GM19035 (cell line): ENCODE measurements at regions not wholly inside any gene's neighbourhood (a gene's known extent, or its start where the extent isn't known, plus 50 kb on each side); places are given as distances from the start of the nearest gene placed in this dataset.

Experiments
- ATAC-seq: cut with Tn5 transposase; IDR thresholded peaks from one replicate; pipeline ENCODE4 v1.9.1; 2021; ENCODE audit not compliant: unreplicated experiment

DNA sequence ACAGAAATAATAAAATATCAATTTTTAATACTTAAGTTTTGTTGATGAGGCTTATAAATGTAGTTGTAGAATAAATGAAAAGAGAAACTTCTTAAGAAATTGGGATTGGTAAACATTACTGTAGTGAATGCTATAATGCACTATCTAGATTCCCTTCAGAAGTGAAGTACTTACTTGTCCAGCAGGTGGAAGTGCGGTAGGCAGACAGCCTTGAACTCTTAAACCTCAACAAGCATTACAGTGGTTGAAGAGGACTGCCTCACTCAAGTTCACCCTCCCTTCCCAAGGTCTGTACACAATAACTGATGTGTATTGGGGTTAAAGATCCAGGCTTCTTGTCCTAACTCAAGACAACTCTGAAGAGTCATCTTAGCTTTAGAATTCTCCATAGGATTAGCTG is 931.0 kb upstream of the LRRTM1 start:
- ATAC-seq: no peak

DNA sequence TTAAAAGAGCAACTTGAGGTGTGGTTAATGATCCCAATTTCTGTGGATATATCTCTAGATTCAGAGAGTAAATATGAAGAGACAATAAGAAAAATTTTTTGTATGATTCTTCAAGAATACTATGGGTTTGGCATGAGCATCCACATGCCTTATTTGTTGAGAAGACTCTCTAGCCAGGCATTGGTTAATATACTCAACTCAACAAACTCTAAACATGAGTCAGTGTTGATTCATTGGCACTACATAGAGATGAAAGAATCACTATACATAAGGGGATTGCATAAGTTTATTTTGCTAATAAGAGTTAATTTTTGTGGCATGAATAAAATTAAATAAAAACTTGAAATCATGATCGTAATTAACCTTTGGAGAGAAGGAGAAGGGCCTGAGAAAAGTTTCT is 930.2 kb upstream of the LRRTM1 start:
- no peak for ATAC-seq

DNA sequence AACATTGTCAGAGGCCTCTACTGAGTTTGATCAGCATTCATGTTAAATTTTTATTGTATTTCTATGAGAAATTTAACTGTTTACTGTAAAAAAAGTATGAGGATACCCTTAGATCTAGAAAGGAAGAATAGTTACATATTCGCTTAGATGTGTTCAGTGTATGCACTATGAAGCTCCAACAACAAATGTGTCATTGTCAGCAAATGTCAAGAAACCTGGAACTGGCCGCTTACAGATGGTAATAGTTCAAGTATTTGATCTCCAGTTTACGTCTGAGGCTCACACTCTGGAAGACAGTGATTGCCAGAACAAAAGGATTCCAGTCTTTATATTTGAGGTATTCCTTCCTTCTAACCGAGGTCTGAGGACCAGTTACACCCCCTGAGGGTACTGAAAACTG is 921.2 kb upstream of the LRRTM1 start:
- no peak for ATAC-seq

DNA sequence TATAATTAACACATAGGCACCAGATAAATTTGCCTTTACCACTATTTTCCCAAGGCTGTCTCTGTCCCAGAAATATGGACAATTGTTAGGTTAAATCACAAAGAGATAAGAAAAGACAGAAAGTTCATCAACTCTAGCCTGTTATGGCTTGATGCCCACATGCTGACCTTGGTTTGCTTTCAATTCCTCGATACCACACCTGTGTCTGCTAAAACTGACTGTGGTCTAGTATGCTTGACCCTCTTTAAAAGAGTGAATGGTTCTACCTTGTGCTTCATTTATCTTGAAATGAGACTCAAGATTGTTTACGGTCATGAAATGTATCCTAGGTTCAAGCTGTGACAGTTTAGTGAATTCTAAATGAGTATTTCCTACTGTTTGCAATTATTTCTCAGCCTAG is 909.0 kb upstream of the LRRTM1 start:
- no peak for ATAC-seq

DNA sequence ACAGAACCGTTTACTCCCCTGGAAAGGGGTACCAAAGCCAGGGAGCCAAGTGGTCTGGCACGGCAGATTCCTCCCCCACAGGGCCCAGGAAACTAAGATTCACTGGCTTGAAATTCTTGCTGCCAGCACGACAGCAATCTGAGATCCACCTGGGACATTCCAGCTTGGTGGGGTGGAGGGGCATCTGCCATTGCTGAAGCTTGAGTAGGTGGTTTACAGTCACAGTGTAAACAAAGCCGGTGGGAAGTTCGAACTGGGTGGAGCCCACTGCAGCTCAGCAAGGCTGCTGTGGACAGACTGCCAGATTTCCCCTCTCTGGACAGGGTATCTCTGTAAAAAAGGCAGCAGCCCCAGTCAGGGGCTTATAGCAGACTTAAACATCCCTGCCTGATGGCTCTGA is 901.7 kb upstream of the LRRTM1 start:
- no peak for ATAC-seq

DNA sequence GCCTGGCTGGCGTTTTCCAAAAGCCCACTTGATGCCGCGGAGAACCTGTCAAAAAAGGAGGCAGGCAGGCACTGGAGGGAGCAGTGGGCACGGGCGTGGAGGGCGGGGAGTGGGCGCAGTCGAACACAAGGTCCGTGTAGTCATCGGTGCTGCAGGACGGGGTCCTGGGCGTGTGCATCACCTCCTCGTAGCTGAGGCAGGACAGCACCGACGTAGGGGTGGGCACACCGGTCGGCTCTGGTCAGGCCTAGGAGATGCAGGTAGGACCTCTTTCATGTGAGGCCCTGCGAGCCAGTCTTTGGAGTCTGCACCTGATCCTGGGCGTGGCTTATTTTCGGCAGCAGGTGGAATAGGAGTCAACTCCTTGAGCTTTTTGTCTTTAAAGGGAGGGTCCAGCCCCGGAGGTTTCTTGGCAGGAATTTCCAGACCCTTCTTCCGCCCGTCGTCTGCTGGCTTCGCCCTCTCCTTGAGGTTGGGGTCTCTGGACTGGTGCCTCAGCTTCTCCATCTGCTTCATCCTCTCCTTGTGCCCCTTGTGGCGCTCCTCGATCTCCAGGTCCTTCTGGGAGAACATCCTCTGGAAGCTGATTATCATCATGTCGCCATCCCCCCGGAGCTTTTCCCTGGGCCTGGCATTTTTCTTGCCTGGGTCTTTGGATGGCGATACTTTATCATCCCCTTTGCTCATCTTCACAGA is 892.5 kb upstream of the LRRTM1 start:
- no peak for ATAC-seq

DNA sequence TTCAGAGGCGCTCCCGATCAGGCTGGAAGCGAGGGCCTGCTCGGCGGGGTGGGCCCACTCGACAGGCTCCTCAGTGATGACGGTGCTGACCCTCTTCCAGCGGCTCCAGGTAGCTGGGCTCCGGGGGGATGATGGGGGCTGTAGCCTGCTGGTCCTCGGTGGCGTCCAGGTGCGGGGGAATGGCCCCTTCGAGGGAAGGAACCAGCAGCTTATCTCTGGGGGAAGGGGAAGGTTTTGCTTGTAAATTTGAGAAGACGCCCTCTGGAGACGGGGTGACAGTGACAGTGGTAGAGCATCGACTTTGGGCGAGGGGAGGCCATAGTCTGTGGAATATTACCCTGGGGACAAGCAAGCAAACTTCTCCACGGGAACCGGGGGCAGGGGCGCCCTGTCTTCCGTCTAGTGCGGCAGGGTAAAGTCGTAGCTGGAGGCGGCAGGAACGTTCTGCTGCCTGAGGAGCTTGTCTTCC is 891.9 kb upstream of the LRRTM1 start:
- no peak for ATAC-seq

DNA sequence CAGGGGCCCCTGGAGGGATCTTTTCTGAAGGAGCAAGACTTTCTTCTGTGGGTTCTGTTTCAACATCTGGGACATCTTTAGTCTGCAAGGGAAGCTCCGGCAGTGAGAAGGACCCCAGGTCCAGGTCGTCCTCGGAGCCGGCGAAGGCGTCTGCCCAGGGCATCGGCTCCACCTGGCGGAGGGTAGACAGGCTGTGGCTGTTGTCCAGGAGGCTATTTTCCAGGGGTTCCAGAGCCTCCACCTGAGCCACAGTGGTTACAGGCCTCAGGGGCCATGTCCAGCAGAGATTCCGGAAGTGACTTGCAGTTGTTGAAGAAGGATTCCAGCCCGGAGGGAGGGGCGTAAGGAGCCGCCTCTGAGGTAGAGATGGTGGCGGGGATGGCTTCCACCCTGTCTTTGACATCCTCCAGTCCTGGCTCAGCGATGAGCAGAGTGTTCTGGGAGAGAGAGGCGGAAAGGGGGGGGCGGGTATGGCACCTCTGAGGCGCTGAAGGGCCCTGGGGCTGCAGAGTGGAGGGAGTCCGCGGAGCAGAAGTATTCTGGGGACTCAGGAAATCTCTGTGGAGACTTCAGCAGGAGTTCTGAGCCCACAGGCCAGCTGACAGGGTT is 891.3 kb upstream of the LRRTM1 start:
- no peak for ATAC-seq

DNA sequence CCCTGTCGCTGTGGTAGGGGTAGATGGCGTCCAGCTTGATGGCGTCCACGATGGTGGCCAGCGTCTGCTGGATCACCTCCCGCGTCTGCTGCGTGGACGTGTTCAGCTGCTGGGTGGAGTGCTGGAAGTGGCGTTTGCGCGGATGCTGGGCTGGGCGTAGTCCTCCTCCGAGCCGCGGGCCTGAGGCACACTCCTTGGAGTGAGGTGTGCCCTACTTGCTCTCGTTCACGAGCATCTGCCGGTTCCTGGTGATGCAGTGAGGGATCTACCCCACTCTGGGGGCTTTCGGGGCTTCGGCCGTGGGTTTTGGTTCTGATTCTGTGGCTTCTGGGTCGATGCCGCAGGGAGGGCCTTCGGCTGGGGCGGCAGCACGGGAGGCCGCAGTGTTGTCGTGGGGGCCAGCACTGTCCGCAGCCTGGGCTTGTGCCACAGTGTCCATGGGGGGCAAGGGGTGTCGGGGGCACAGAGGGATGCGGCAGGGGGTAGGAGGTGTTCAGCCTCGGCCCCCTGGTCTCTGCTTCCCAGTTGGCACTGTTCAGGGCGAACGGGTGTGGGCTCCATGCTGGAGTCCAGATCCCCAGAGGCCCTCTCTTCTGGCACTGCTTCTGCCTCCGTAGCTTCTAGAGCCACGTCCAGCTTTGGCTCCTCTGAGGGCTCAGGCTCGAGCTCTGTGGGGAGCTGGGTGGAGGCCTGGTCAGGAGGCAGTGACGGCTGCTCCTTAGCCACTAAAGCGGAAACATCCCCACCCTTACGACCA is 890.6 kb upstream of the LRRTM1 start:
- ATAC-seq: no peak

DNA sequence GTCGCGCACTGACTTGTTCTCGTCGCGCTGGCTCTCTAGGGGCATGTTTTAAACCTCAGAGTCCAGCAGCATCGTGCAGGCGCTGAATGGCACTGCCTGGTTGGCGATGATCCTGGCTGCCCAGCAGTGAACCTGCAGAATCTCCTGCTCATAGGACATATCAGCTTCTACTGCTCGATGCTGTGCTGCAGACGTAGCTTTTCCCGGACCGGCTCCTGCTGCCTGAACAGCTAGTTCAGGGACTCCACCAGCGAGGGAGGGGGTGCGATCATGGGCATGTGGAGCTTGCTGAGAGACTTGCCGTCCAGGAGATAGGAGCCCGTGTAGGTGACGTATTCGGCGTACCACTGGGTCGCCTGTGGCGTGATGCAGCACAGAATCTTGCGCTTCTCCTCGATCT is 890.0 kb upstream of the LRRTM1 start:
- no peak for ATAC-seq

DNA sequence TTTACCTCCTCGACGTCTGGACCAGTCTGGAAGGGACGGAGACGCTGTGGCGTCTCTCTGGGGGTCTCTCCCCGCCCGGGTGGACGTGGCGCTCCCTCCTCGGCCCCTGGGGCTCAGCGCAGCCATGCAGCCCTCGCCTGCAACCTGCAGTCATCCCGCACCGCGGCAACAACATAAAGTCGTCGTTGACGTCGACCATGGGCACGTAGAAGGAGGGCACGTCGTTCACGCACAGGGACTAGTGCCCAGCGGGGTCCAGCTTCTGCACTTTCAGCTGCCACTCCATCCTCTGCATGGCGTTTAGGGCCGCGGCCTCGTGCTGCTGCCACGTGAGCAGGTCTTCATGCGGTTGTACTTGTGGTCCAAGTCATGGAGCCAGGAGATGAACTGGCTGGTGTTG is 889.6 kb upstream of the LRRTM1 start:
- no peak for ATAC-seq

DNA sequence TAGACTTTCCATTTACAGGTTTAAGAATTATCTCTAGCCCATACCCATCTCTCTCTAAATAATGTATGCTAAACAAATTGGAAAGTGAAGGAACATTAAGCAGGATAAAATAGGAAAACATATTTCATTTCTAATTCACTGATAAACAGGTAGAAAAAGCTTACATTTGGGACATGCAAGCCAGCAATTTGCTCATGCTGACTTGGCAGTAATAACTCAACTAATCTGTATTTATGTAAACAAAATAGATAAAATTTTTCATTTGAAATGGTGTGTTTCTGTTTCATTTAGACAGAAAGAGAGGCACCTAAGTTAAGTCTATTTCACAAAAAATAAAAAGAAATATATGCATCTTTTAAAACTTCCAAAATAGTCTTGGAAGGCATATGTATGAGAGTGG is 877.3 kb upstream of the LRRTM1 start:
- ATAC-seq: no peak

DNA sequence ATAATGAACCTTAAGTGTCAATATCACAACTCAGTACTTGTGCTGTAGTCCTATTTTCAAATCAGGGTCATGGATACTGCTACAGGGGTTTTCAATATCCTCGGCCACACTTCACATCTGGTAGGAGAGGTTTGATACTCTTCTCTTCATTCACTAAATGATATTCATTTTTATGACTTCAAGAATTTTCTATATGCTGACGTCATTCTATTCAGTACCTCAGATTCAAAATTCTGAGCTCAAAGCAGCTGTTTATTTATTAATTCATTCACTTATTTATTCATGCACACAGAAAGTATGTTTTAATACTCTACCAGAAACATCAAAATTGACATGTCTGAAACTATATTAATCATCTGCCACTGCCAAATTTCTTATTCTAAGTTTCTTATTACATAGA is 866.9 kb upstream of the LRRTM1 start:
- no peak for ATAC-seq

DNA sequence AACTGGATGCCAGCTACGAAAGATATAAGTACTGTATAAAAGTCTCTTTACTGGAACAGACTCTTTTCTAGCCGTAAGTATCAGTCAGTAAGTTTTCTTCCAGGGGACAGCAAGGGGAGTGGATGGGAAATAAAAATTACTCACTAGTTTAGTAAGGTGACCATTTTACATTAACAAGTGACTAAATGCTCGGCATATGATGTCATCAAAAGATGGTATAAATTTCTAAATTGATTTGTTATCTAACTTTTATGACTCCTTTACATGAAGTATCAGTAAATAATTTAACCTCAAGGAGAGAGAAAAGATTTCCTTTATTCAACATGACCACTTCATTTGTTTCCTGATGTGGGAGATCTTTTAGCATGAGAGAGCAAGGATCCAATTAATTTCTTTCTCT is 859.0 kb upstream of the LRRTM1 start:
- ATAC-seq: no peak

DNA sequence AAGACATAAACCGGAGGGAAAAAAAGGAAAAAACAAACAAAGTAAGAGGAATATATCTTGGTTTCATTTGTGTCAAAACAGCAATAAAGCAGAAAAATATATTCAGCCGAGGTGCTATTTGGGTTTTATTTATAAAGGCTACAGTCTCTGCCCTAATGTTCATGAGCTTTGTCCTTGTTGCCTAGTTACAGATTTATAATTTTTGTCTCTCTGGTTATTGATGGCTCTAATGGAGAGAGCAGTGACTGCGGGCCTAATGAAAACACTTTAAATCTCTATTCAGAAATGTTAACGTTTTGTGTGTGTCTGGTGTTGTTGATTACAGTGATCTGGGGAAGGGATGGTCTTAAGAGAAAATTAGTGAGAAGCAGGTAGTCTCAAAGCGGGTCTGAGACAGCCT is 854.0 kb upstream of the LRRTM1 start:
- no peak for ATAC-seq

DNA sequence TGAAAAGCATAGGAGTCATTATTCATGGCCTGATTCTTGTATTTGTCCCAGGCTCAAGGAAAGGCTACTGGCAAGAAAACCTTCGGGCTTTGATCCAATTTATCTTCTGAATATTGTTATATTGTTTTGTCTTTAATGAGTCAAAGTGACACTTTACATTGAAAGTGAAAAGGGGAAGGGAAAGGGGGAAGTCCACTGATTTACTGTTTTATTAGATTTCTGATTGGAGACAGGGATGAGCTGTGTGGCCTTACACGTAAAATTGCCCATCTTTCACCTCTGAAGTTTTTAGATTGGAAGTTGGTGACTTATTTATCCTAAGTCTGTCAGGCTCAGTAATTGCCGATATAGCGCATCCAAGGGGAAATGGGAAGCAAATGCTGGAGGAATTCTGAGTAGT is 843.8 kb upstream of the LRRTM1 start:
- no peak for ATAC-seq

DNA sequence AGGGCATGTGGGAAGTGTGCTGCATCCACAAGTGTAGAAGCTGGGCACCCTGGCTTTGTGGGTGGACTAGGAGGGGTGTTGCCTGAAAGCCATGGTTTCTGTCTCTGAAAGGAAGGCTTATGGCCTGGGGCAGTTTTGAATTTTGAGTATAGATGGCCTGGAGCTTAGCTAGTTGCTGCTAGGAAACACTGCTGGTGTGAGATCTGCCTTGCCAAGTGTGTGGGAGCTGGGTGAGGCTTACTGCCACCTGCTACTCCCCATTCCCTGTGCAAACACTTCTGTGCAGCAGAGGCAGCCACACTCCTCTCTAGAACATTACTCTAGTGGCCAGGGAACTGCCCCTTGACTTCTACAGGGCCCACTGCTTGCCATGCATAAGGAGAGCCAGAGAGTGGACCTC is 831.7 kb upstream of the LRRTM1 start:
- ATAC-seq: no peak

DNA sequence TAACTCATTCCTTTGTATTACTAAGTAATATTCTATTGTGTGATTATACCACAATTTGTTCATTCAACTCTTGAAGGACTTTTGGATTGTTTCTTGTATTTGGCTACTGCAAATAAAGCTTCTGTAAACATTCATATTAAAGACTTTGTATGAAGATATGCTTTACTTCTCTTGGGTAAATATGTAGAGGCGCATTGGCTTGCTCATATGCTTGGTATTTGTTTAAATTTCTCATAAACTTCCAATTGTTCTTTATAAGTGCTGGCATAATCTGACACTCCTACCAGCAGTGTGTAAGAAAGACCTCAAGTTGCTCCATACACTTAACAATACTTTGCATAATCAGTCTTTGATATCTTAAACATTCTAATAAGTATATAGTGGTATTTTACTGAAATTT is 792.8 kb upstream of the LRRTM1 start:
- ATAC-seq: no peak

DNA sequence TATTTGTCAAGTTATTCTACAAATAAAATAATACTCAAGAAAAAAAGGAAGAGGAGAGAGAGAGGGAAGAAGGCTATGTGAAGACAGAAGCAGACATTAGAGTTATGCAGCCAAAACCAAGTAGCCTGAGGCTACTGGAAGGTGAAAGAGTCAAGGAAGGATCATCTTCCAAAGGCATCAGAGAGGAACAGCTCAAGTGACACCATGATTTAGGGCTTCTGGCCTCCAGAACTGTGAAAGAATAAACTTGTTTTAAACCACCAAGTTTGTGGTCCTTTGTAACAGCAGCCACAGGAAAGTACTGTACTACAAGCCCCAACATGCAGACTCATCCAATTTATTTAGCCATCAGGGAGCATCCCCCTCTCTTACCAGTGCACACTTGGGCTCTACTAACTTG is 788.5 kb upstream of the LRRTM1 start:
- ATAC-seq: no peak

DNA sequence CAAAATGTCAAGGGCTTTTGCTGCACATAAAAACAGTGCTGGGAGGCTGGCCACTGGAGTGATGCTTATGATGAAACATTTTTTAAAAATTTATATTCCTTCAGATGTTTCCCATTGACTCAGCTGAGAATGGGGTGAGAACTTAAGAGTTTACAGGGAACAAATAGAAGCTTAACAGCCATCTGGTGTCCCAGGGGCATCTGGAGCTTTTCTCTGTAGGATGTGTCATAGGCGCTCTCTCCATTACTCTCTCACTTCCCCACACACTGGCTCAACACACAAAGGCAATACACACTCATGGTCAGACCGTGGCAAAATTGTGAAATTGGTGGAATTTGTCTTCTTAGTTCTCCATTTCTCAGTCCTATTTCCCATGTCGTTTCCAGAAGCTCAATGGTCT is 783.1 kb upstream of the LRRTM1 start:
- ATAC-seq: no peak

DNA sequence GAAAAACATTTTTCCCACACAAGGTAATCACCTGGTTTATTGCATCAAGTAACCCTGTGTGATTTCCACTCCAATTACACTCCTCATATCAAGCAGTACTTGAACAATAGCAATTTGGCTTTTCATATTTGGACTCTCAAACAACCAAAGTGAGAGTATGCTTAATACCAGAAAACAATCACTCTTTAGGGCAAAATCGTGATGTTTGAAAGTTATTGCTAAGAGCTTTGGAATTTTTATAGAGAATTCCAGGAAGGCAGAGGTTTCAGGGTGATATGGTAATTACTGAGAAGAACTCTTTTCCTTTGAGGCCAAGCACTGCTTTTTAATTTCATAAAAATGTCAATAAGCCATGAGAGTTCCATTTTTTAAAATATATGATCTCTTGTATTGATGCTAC is 779.5 kb upstream of the LRRTM1 start:
- no peak for ATAC-seq

DNA sequence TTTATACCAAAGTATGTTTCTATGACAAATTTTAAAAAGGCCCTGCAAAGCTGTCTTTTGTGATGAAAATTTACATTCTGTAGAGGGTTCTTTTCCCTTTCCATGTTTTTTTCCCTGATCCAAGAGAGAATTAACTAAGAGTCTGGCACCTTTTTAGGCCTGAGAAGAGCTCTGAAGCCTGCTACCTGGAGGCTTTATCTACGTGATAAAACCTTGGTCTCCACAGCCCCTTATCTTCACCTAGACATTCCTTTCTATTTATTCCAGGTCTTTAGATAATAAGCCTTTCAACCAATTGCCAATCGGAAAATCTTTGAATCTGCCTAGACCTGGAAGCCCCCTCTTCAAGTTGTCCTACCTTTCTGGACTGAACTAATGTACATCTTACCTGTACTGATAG is 774.1 kb upstream of the LRRTM1 start:
- ATAC-seq: no peak
